ENCODE measurements at regions not wholly inside any gene's neighbourhood (a gene's known extent, or its start where the extent isn't known, plus 50 kb on each side); places are given as distances from the start of the nearest gene placed in this dataset.

GRCh38 chr13:18235172-18235571 is 946.5 kb downstream of the TUBA3C start:
- Histone ChIP-seq H3K23me2 (ENCODE audit: low read depth, low read length) (no peaks in the 10 kb centered on the region), H3K4ac (replicated peaks; ENCODE audit: insufficient read length, low read depth, low read length) (no peak overlapping the region), H4K91ac (replicated peaks; ENCODE audit: insufficient read length, low read length) (no peak overlapping the region), H2AK5ac (ENCODE audit: low read depth, low read length) (no peak overlapping the region), H3K23ac (ENCODE audit: insufficient read length) (no peak overlapping the region), H3K9ac (replicated peaks in 1 of 4; ENCODE audit: extremely low read depth in 1 of 4, low read depth in 3 of 4, low read length in 3 of 4) (no peak overlapping the region), H4K20me1 (replicated peaks in 1 of 2; ENCODE audit: control insufficient read depth in 1 of 2, insufficient read depth in 2 of 2, low read length in 2 of 2) (no peaks in the 10 kb centered on the region), H3K4me3 (ENCODE audit: extremely low read depth in 1 of 4, insufficient read depth in 2 of 4, low read depth in 3 of 4, low read length in 4 of 4) (no peak overlapping the region), H3K79me1 (ENCODE audit: low read depth, low read length) (no peaks in the 10 kb centered on the region), H3K79me2 (ENCODE audit: control insufficient read depth in 1 of 2, insufficient read depth in 2 of 2, low read length in 2 of 2) (no peaks in the 10 kb centered on the region), H3K18ac (ENCODE audit: extremely low read depth, low read length) (no peak overlapping the region), H2BK12ac (ENCODE audit: low read depth, low read length) (no peak overlapping the region), H2BK15ac (ENCODE audit: low read length) (no peak overlapping the region), H2BK20ac (ENCODE audit: low read length) (no peak overlapping the region), H3K4me2 (ENCODE audit: insufficient read depth in 1 of 2, low read depth in 2 of 2, low read length in 2 of 2) (no peak overlapping the region), H2BK120ac (replicated peaks; ENCODE audit: low read depth, low read length) (no peak overlapping the region), H3K27me3 (replicated peaks in 1 of 4; ENCODE audit: control insufficient read depth in 3 of 4, extremely low read depth in 1 of 4, insufficient read depth in 3 of 4, low read length in 3 of 4) (no peaks in the 10 kb centered on the region), H2AFZ (ENCODE audit: low read length) (no peak overlapping the region), H3K27ac (ENCODE audit: low read depth, low read length) (no peak overlapping the region), H4K8ac (ENCODE audit: extremely low read depth, insufficient read depth, low read length) (no peak overlapping the region), H3K36me3 (ENCODE audit: control insufficient read depth in 2 of 4, insufficient read depth in 4 of 4, low read length in 3 of 4) (peaks cover 0 to 6% (median 0%) of the 10 kb centered on the region in 4 experiments; a peak in 1 of 8 replicates), H2BK5ac (ENCODE audit: low read depth, low read length) (no peak overlapping the region), H3K9me3 (ENCODE audit: insufficient read depth in 2 of 2, low read depth in 1 of 2, low read length in 1 of 2) (peaks cover 68 to 80% of the 10 kb centered on the region in 2 experiments), H3K4me1 (replicated peaks in 1 of 4; ENCODE audit: control insufficient read depth in 3 of 4, insufficient read depth in 4 of 4, low read length in 3 of 4) (no peaks in the 10 kb centered on the region), H3K56ac (replicated peaks; ENCODE audit: insufficient read length, low read depth, low read length) (no peak overlapping the region), H4K5ac (ENCODE audit: insufficient read length, low read depth, low read length) (no peak overlapping the region), H3K14ac (ENCODE audit: insufficient read length) (no peak overlapping the region)
- POLR2A ChIA-PET (ENCODE audit: partially characterized antibody) = no interaction called here
- WGBS, 2 experiments (ENCODE audit: extremely low coverage in 1 of 2, insufficient coverage in 1 of 2, insufficient read length in 1 of 2, insufficient replicate concordance in 2 of 2, low coverage in 1 of 2, low lambda C conversion rate in 2 of 2, missing lambda C conversion rate in 1 of 2) = 95% methylated on average over 47 of the region's 47 CpGs; no CpG with 5 or more reads in 1 of the 2 experiments
- no peak for FAIRE-seq
- no peak for DNase-seq (ENCODE audit: low read depth in 1 of 2, low spot score in 2 of 2)
- TF ChIP-seq RNF2 (IDR thresholded peaks at IDR 0.05; ENCODE audit: borderline replicate concordance, low read depth, low read length, missing control alignments, poor library complexity, severe bottlenecking) (no peak), CEBPB (IDR thresholded peaks at IDR 0.05; ENCODE audit: low read depth, low read length) (no peak), CBX8 (IDR thresholded peaks at IDR 0.05; ENCODE audit: borderline replicate concordance, low read depth, low read length) (no peak), MAFK (IDR thresholded peaks at IDR 0.05; ENCODE audit: low read depth, low read length) (no peak), KDM4A (IDR thresholded peaks at IDR 0.05; ENCODE audit: low read depth, low read length, severe bottlenecking) (no peak), USF2 (IDR thresholded peaks at IDR 0.05; ENCODE audit: low read length) (no peak), PHF8 (conservative IDR thresholded peaks at IDR 0.05; ENCODE audit: low read depth, low read length) (no peak), TCF12 (IDR thresholded peaks at IDR 0.05; ENCODE audit: low read depth, low read length) (no peak), SIX5 (IDR thresholded peaks at IDR 0.05; ENCODE audit: low read depth, low read length) (no peak), CREB1 (IDR thresholded peaks at IDR 0.05) (no peak)
- CTCF ChIA-PET (ENCODE audit: partially characterized antibody) = no interaction called here
